ENCODE measurements at regions not wholly inside any gene's neighbourhood (a gene's known extent, or its start where the extent isn't known, plus 50 kb on each side); places are given as distances from the start of the nearest gene placed in this dataset.

GRCh38 chr4:12239897-12240636, 811.4 kb upstream of the HS3ST1 start:
- CTCF ChIA-PET = no interaction called here
- no peaks in the 10 kb centered on the region for H3K36me3 ChIP-seq (ENCODE audit: control insufficient read depth in 2 of 2, insufficient read depth in 1 of 2, low read length in 2 of 2)
- no peaks in the 10 kb centered on the region for H3K4me1 ChIP-seq (ENCODE audit: control insufficient read depth, insufficient read depth, low read length)
- no peaks in the 10 kb centered on the region for H3K9me3 ChIP-seq (ENCODE audit: control insufficient read depth, insufficient read depth, low read depth, low read length)
- POLR2A ChIA-PET = no interaction called here
- no peak for TF ChIP-seq ZNF518A (tag by site-specific recombination; conservative IDR thresholded peaks at IDR 0.05; ENCODE audit: low read depth)
- TF ChIP-seq TRIM28 (IDR thresholded peaks at IDR 0.05; ENCODE audit: borderline replicate concordance, low read length) = no peak
- no peak for TF ChIP-seq ZNF701 (tag by site-specific recombination; IDR thresholded peaks at IDR 0.05)
- no peak for TF ChIP-seq ZNF529 (tag by site-specific recombination; IDR thresholded peaks at IDR 0.05; ENCODE audit: insufficient replicate concordance)
- TF ChIP-seq ZNF280C (tag by site-specific recombination; IDR thresholded peaks at IDR 0.05) = no peak
- TF ChIP-seq BCL6B (tag by site-specific recombination; IDR thresholded peaks at IDR 0.05) = no peak
- no peak for TF ChIP-seq EGR2 (tag by site-specific recombination; IDR thresholded peaks at IDR 0.05; ENCODE audit: low read depth)
- no peak for TF ChIP-seq ZNF777 (tag by site-specific recombination; IDR thresholded peaks at IDR 0.05; ENCODE audit: borderline replicate concordance)
- no peak overlapping the region for H3K4me3 ChIP-seq (ENCODE audit: low read depth, low read length)
- H3K27ac ChIP-seq (ENCODE audit: extremely low read depth, low read depth, low read length) = no peak overlapping the region

GRCh38 chr4:12231098-12231497, 802.4 kb upstream of the HS3ST1 start:
- H3K9me3 ChIP-seq (ENCODE audit: control insufficient read depth, insufficient read depth, low read depth, low read length) = no peaks in the 10 kb centered on the region
- POLR2A ChIA-PET = no interaction called here
- CTCF ChIA-PET = interaction anchor here (0.6 kb wide), 2 partner anchors 10 to 394 kb away, joined by 3 to 6 read pairs; no protein-coding TSS in a partner anchor
- no peaks in the 10 kb centered on the region for H3K36me3 ChIP-seq (ENCODE audit: control insufficient read depth in 2 of 2, insufficient read depth in 1 of 2, low read length in 2 of 2)
- H3K4me1 ChIP-seq (ENCODE audit: control insufficient read depth, insufficient read depth, low read length) = no peaks in the 10 kb centered on the region
- H3K27ac ChIP-seq (ENCODE audit: extremely low read depth, low read depth, low read length) = no peak overlapping the region
- H3K4me3 ChIP-seq (ENCODE audit: low read depth, low read length) = no peak overlapping the region
- no peak for TF ChIP-seq ZNF239 (tag by site-specific recombination; IDR thresholded peaks at IDR 0.05)
- TF ChIP-seq ZNF24 (tag by site-specific recombination; IDR thresholded peaks at IDR 0.05) = no peak
- no peak for TF ChIP-seq ZNF2 (tag by site-specific recombination; IDR thresholded peaks at IDR 0.05)
- no peak for TF ChIP-seq ZNF518A (tag by site-specific recombination; conservative IDR thresholded peaks at IDR 0.05; ENCODE audit: low read depth)
- TF ChIP-seq ZNF202 (tag by site-specific recombination; IDR thresholded peaks at IDR 0.05; ENCODE audit: borderline replicate concordance) = no peak
- TF ChIP-seq ZNF701 (tag by site-specific recombination; IDR thresholded peaks at IDR 0.05) = no peak
- TF ChIP-seq ZBTB7A (tag by site-specific recombination; IDR thresholded peaks at IDR 0.05; ENCODE audit: low read depth) = no peak
- no peak for TF ChIP-seq ZNF416 (tag by site-specific recombination; IDR thresholded peaks at IDR 0.05)
